DND-41 (cell line): ENCODE measurements at regions not wholly inside any gene's neighbourhood (a gene's known extent, or its start where the extent isn't known, plus 50 kb on each side); places are given as distances from the start of the nearest gene placed in this dataset.

Experiments
- ATAC-seq: fragments of 200-7000 bp; cut with Tn5 transposase; 3 replicates; pipeline ENCODE4 v1.9.1; 2021; ENCODE audit warnings: low read depth; ENCODE audit not compliant: insufficient read depth
- DNase-seq: peaks from one replicate; pipeline ENCODE4 v3.0.0-alpha.2; 2020
- H2AFZ ChIP-seq: 2 replicates; pipeline ENCODE4 v1.6.0; 2012; ENCODE audit warnings: low read depth, low read length
- H3K27ac ChIP-seq: 2 replicates; pipeline ENCODE4 v1.5.1; 2012; ENCODE audit warnings: low read length, inconsistent platforms
- H3K27me3 ChIP-seq: fragments of 200-600 bp; sonication (generic); 2 replicates; pipeline ENCODE4 v1.6.0; 2012; ENCODE audit warnings: low read length, mild to moderate bottlenecking, inconsistent platforms; ENCODE audit not compliant: insufficient read depth, poor library complexity
- H3K36me3 ChIP-seq: 2 replicates; pipeline ENCODE4 v1.5.1; 2012; ENCODE audit warnings: low read length, inconsistent platforms; ENCODE audit not compliant: insufficient read depth
- H3K4me1 ChIP-seq: 2 replicates; pipeline ENCODE4 v1.5.1; 2012; ENCODE audit warnings: mild to moderate bottlenecking, low read length; ENCODE audit not compliant: insufficient read depth
- H3K4me2 ChIP-seq: 2 replicates; pipeline ENCODE4 v1.6.0; 2012; ENCODE audit warnings: mild to moderate bottlenecking, moderate library complexity, low read length, inconsistent platforms; ENCODE audit not compliant: insufficient read depth
- H3K4me3 ChIP-seq, 2 experiments: fragments of 200-600 bp in 1 of 2; shearing (Covaris generic) in 1 of 2; 2 replicates each; pipeline ENCODE4 v1.5.1; 2012 to 2016; ENCODE audit warnings: inconsistent platforms in 2 of 2, low read length in 2 of 2, mild to moderate bottlenecking in 2 of 2, low read depth in 1 of 2, moderate library complexity in 1 of 2
- H3K79me2 ChIP-seq: 2 replicates; pipeline ENCODE4 v1.6.0; 2012; ENCODE audit warnings: low read length, inconsistent platforms; ENCODE audit not compliant: insufficient read depth
- H3K9ac ChIP-seq: 2 replicates; pipeline ENCODE4 v1.6.0; 2012; ENCODE audit warnings: low read depth, mild to moderate bottlenecking, inconsistent platforms, low read length, moderate library complexity
- H3K9me3 ChIP-seq: 2 replicates; pipeline ENCODE4 v1.5.1; 2012; ENCODE audit warnings: low read length, moderate library complexity, mild to moderate bottlenecking, inconsistent platforms; ENCODE audit not compliant: insufficient read depth, severe bottlenecking
- H4K20me1 ChIP-seq: 2 replicates; pipeline ENCODE4 v1.6.0; 2012; ENCODE audit warnings: low read length; ENCODE audit not compliant: insufficient read depth
- EZH2 ChIP-seq: IDR thresholded peaks from 3 replicates; pipeline ENCODE4 v1.6.1; 2012; ENCODE audit warnings: borderline replicate concordance, low read depth, mild to moderate bottlenecking, moderate library complexity, low read length, inconsistent platforms; ENCODE audit not compliant: severe bottlenecking
- TF ChIP-seq, protein P1 (sequence below): IDR thresholded peaks from 2 replicates; pipeline ENCODE4 v1.5.1; 2012; ENCODE audit warnings: borderline replicate concordance, low read length, moderate library complexity, mild to moderate bottlenecking; ENCODE audit not compliant: poor library complexity, severe bottlenecking; ENCODE audit errors: extremely low read depth

DNA sequence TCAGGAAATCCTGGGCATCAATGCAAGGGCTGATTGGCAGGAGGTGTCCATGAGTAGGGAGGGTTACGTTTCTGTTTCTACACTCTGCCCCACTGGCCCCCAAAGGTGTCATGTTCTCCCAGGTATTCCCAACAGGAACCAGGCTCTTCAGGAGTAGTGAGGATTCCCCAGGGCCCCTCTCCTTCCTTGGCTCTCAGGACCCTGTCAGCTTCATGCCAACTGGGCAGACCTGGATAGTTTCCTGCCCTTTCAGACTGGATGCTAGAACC, 480.6 kb upstream of the HS6ST1 start:
- DNase-seq (no peak), ATAC-seq (no peak)
- H3K4me1 ChIP-seq = no peaks in the 10 kb centered on the region
- no peaks in the 10 kb centered on the region; the same call in 1 of the 2 replicates for H4K20me1 ChIP-seq
- H3K4me2 ChIP-seq = no peak overlapping the region
- H3K36me3 ChIP-seq = no peaks in the 10 kb centered on the region
- H3K79me2 ChIP-seq = no peaks in the 10 kb centered on the region
- no peak for TF ChIP-seq EZH2
- TF ChIP-seq, protein P1, sequence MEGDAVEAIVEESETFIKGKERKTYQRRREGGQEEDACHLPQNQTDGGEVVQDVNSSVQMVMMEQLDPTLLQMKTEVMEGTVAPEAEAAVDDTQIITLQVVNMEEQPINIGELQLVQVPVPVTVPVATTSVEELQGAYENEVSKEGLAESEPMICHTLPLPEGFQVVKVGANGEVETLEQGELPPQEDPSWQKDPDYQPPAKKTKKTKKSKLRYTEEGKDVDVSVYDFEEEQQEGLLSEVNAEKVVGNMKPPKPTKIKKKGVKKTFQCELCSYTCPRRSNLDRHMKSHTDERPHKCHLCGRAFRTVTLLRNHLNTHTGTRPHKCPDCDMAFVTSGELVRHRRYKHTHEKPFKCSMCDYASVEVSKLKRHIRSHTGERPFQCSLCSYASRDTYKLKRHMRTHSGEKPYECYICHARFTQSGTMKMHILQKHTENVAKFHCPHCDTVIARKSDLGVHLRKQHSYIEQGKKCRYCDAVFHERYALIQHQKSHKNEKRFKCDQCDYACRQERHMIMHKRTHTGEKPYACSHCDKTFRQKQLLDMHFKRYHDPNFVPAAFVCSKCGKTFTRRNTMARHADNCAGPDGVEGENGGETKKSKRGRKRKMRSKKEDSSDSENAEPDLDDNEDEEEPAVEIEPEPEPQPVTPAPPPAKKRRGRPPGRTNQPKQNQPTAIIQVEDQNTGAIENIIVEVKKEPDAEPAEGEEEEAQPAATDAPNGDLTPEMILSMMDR = no peak
- H3K4me3 ChIP-seq = no peak overlapping the region
- no peaks in the 10 kb centered on the region for H3K9me3 ChIP-seq
- H3K9ac ChIP-seq = no peak overlapping the region
- peaks cover 11% of the 10 kb centered on the region for H3K27me3 ChIP-seq
- H2AFZ ChIP-seq = no peak overlapping the region
- no peak overlapping the region for H3K27ac ChIP-seq

DNA sequence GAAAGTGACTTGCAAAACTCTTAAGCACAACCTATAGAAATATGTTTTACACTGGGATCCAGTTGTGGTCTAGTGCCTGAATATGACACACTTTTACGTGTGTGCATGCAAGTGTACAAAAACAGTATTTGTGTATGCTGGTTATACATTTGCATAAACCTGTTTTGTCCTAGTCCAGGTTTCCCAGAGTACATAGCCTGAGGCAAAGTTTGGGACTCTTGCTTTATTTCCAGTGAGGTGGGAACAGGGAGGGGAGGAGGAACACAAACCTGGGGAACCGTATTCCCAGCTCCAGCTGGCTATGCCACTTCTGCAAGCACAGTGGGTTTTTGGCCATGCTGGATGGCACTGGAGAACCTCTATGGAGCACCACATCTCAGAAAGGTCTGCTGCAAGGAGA, 481.1 kb upstream of the HS6ST1 start:
- Histone ChIP-seq H3K9me3 (no peaks in the 10 kb centered on the region), H3K4me2 (no peak overlapping the region), H3K4me1 (no peaks in the 10 kb centered on the region), H3K27ac (no peak overlapping the region), H3K36me3 (no peaks in the 10 kb centered on the region), H3K9ac (no peak overlapping the region), H4K20me1 (no peaks in the 10 kb centered on the region; the same call in 1 of the 2 replicates), H3K79me2 (no peaks in the 10 kb centered on the region), H2AFZ (no peak overlapping the region), H3K4me3 (no peak overlapping the region), H3K27me3 (peaks cover 11% of the 10 kb centered on the region)
- TF ChIP-seq EZH2 = no peak
- TF ChIP-seq, protein P1 = no peak
- DNase-seq (no peak), ATAC-seq (no peak)

DNA sequence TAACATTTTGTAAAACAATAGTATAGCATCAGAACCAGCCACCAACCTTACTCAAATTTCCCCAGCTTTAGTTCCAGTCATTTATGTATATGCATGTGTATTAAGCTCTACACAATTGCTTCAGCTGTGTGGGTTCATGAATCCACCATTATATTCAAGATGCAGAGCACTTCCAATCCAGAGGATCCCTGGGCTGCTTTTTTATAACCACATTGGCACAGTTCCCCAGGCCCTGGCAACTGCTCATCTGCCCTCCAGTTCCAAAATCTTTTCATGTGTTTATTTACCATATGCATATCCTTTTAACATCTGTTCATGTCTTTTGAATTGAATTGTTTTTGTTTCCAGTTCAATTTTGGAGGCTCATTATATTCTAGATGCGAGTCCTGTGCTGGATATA, 482.9 kb upstream of the HS6ST1 start:
- no peaks in the 10 kb centered on the region for H4K20me1 ChIP-seq
- H3K9ac ChIP-seq = no peak overlapping the region
- H3K79me2 ChIP-seq = no peaks in the 10 kb centered on the region
- no peak overlapping the region for H3K4me3 ChIP-seq
- DNase-seq (no peak), ATAC-seq (no peak)
- no peak overlapping the region for H3K27ac ChIP-seq
- H2AFZ ChIP-seq = no peak overlapping the region
- no peaks in the 10 kb centered on the region for H3K9me3 ChIP-seq
- H3K27me3 ChIP-seq = peaks cover 21% of the 10 kb centered on the region
- no peak overlapping the region for H3K4me2 ChIP-seq
- no peak for TF ChIP-seq EZH2
- TF ChIP-seq, protein P1 = no peak
- H3K4me1 ChIP-seq = no peaks in the 10 kb centered on the region
- H3K36me3 ChIP-seq = no peaks in the 10 kb centered on the region

DNA sequence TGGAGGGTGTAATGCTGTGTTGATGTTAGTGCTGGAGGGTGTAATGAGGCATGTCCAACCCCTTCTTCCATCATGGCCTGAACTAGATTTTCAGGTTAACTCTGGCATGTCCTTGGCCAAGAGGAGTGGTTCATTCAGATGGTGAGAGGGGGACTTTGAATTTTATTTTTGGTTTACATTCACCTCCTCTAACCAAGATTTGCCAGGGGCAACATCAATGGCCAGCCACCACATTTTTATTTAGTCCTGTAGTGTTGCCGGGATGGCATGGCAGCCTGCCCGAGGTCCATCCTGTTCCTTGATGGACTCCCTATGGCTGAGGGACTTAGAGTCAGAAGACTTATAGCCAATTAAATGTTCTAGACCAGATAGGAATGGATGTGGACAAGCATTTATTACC, 484.6 kb upstream of the HS6ST1 start:
- Histone ChIP-seq H3K9me3 (no peaks in the 10 kb centered on the region), H4K20me1 (no peaks in the 10 kb centered on the region), H3K79me2 (no peaks in the 10 kb centered on the region), H2AFZ (no peak overlapping the region), H3K4me3 (no peak overlapping the region), H3K9ac (no peak overlapping the region), H3K4me2 (no peak overlapping the region), H3K27me3 (peaks cover 21% of the 10 kb centered on the region), H3K4me1 (no peaks in the 10 kb centered on the region), H3K27ac (no peak overlapping the region), H3K36me3 (no peaks in the 10 kb centered on the region)
- ATAC-seq (no peak), DNase-seq (no peak)
- TF ChIP-seq, protein P1 = no peak
